GM12891 (cell line): ENCODE measurements at regions not wholly inside any gene's neighbourhood (a gene's known extent, or its start where the extent isn't known, plus 50 kb on each side); places are given as distances from the start of the nearest gene placed in this dataset.

Experiments
- PAX5 ChIP-seq: IDR thresholded peaks from 2 replicates; pipeline ENCODE4 v1.6.1; 2011; ENCODE audit warnings: low read length, moderate library complexity, mild to moderate bottlenecking; ENCODE audit not compliant: insufficient read depth, severe bottlenecking
- POLR2A ChIP-seq: IDR thresholded peaks from 2 replicates; pipeline ENCODE4 v1.6.1; 2011; ENCODE audit warnings: low read depth, low read length, control low read depth
- POLR2AphosphoS5 ChIP-seq: IDR thresholded peaks from 2 replicates; pipeline ENCODE4 v1.6.1; 2011; ENCODE audit warnings: low read depth, low read length, control low read depth
- POU2F2 ChIP-seq: IDR thresholded peaks from 2 replicates; pipeline ENCODE4 v1.6.1; 2011; ENCODE audit warnings: low read depth, mild to moderate bottlenecking, control low read depth, low read length, moderate library complexity
- SPI1 ChIP-seq: IDR thresholded peaks from 2 replicates; pipeline ENCODE4 v1.6.1; 2011; ENCODE audit warnings: low read depth, low read length, control low read depth
- TAF1 ChIP-seq: IDR thresholded peaks from 2 replicates; pipeline ENCODE4 v1.6.1; 2011; ENCODE audit warnings: low read depth, low read length, control low read depth

DNA sequence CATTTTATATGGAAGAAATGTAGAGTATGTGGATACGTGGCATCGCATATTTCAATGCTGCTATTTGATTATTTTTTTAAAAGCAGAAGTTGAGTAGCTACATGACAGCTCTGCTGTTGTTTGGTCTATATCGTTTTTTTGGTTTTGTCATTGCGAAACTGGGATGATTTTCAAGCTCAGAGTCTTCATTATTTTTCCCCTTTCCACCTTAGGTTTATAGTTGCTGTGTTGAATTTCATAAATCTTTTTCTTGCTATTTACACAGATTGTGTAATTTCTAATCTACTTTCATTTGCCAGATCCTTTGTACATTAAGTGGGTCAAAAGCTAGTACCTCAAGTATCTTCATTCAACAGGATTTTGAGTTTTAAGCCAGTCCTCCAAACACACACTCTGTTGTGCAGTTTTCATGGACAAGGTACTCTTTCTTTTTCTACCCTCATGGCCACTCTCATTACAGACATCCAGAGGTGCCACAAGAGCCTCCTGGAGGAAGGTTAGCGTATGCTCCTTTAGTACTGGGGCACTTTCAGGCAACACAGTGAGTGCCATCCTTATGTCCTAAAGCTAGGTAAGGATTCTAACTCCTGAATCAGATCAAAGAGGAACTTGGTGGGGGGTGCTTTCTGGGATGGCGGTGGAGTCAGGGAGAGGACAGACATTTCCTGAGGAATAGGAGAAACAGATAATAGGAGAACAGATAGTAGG lies 123.2 kb downstream of the FHIP1A start:
- TF ChIP-seq POLR2A (no peak), POLR2AphosphoS5 (no peak), TAF1 (no peak), PAX5 (no peak), SPI1 (no peak), POU2F2 (no peak)
